C4-2B (cell line): ENCODE measurements at regions not wholly inside any gene's neighbourhood (a gene's known extent, or its start where the extent isn't known, plus 50 kb on each side); places are given as distances from the start of the nearest gene placed in this dataset.

Source experiments
- CTCF ChIP-seq: fragments of 450-650 bp; conservative IDR thresholded peaks from 2 replicates; pipeline ENCODE4 v1.5.1; 2017; ENCODE audit warnings: mild to moderate bottlenecking
- ZFX ChIP-seq: fragments of 450-650 bp; IDR thresholded peaks from 2 replicates; pipeline ENCODE4 v1.6.1; 2017

- TF ChIP-seq CTCF (no peak), ZFX (no peak)
Observed at GRCh38 chr2:192953116-192953515, 758.4 kb upstream of the TMEFF2 start.
